MM.1S (cell line): ENCODE measurements at regions not wholly inside any gene's neighbourhood (a gene's known extent, or its start where the extent isn't known, plus 50 kb on each side); places are given as distances from the start of the nearest gene placed in this dataset.

ENCODE experiments used
- DNase-seq: peaks from one replicate; pipeline ENCODE4 v3.0.0-alpha.2; 2015
- H2AFZ ChIP-seq: fragments of 300-600 bp; sonication (generic); 2 replicates; pipeline ENCODE4 v1.6.0; 2016; ENCODE audit warnings: antibody characterized with exemption, low read length
- H3F3A ChIP-seq: fragments of 300-600 bp; sonication (generic); 2 replicates; pipeline ENCODE4 v1.6.1; 2016; ENCODE audit warnings: mild to moderate bottlenecking, antibody characterized with exemption, low read length, moderate library complexity, mixed read lengths; ENCODE audit not compliant: insufficient read depth
- H3K27ac ChIP-seq: fragments of 300-600 bp; sonication (generic); 2 replicates; pipeline ENCODE4 v1.5.1; 2016; ENCODE audit warnings: mild to moderate bottlenecking, low read length
- H3K27me3 ChIP-seq: fragments of 300-600 bp; sonication (generic); replicated peaks from 2 replicates; pipeline ENCODE4 v1.6.0; 2016; ENCODE audit warnings: low read length; ENCODE audit not compliant: insufficient read depth
- H3K36me3 ChIP-seq: fragments of 300-600 bp; sonication (generic); replicated peaks from 2 replicates; pipeline ENCODE4 v1.6.1; 2016; ENCODE audit warnings: mild to moderate bottlenecking, low read length, mixed read lengths; ENCODE audit not compliant: insufficient read depth
- H3K4me1 ChIP-seq: fragments of 300-600 bp; sonication (generic); 2 replicates; pipeline ENCODE4 v1.6.1; 2016; ENCODE audit warnings: low read length, mixed read lengths
- H3K4me2 ChIP-seq: fragments of 300-600 bp; sonication (generic); 2 replicates; pipeline ENCODE4 v1.6.0; 2016; ENCODE audit warnings: low read depth, low read length
- H3K4me3 ChIP-seq: fragments of 300-600 bp; sonication (generic); 2 replicates; pipeline ENCODE4 v1.5.1; 2016; ENCODE audit warnings: low read length, mixed read lengths
- H3K79me2 ChIP-seq: fragments of 300-600 bp; sonication (generic); 2 replicates; pipeline ENCODE4 v1.6.1; 2016; ENCODE audit warnings: mixed run types, low read length, mixed read lengths
- H3K9ac ChIP-seq: fragments of 300-600 bp; sonication (generic); 2 replicates; pipeline ENCODE4 v1.6.1; 2016; ENCODE audit warnings: low read length, mixed read lengths
- H3K9me2 ChIP-seq: fragments of 300-600 bp; sonication (generic); replicated peaks from 2 replicates; pipeline ENCODE4 v1.6.1; 2016; ENCODE audit warnings: mild to moderate bottlenecking, low read length, mixed read lengths; ENCODE audit not compliant: insufficient read depth
- H3K9me3 ChIP-seq: fragments of 300-600 bp; sonication (generic); replicated peaks from 2 replicates; pipeline ENCODE4 v1.6.1; 2016; ENCODE audit warnings: mild to moderate bottlenecking, low read length, mixed read lengths; ENCODE audit not compliant: insufficient read depth
- H4K20me1 ChIP-seq: fragments of 300-600 bp; sonication (generic); 2 replicates; pipeline ENCODE4 v1.6.1; 2016; ENCODE audit warnings: mild to moderate bottlenecking, low read length, moderate library complexity, mixed read lengths; ENCODE audit not compliant: insufficient read depth
- EZH2 ChIP-seq: fragments of 300-600 bp; sonication (generic); optimal IDR thresholded peaks from 2 replicates; pipeline ENCODE3; 2017; ENCODE audit warnings: low read depth, mild to moderate bottlenecking, antibody characterized with exemption, low read length, mixed read lengths
- EZH2phosphoT487 ChIP-seq: fragments of 300-600 bp; sonication (generic); IDR thresholded peaks from 2 replicates; pipeline ENCODE4 v1.6.1; 2018; ENCODE audit warnings: antibody characterized with exemption, low read length
- TF ChIP-seq, protein P1 (sequence below): fragments of 300-600 bp; sonication (generic); IDR thresholded peaks from 2 replicates; pipeline ENCODE4 v1.5.1; 2016; ENCODE audit warnings: antibody characterized with exemption, low read length, mixed read lengths

DNA sequence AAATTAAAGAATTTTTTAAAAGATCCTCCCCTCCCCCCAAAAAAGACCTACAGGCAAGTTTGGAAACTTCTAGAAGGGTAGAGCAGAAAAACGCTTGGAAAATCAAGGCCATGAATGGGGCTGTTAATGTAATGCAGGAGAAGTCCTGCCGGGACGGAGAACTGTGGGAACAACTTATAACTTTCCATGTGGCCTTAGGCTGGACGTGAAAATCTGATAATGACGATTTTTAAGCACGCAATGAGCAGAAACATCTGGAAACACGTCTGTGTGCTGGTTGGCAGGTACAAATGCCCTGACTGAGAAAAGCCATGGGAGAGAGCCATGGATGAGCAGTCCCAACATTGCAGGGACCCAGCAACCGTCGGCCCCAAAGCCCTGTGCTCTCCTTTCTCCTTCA lies 198.7 kb upstream of the RREB1 start:
- no peak for DNase-seq
- Histone ChIP-seq H4K20me1 (no peaks in the 10 kb centered on the region), H3K4me3 (no peak overlapping the region), H3K9me3 (no peaks in the 10 kb centered on the region), H3K4me1 (no peaks in the 10 kb centered on the region), H3K9me2 (no peaks in the 10 kb centered on the region), H3K27me3 (no peaks in the 10 kb centered on the region), H3K36me3 (no peaks in the 10 kb centered on the region), H3F3A (no peaks in the 10 kb centered on the region), H3K9ac (no peak overlapping the region), H3K79me2 (no peaks in the 10 kb centered on the region), H3K4me2 (no peak overlapping the region), H3K27ac (no peak overlapping the region), H2AFZ (no peak overlapping the region)
- no peak for TF ChIP-seq EZH2
- TF ChIP-seq EZH2phosphoT487: no peak
- TF ChIP-seq, protein P1, sequence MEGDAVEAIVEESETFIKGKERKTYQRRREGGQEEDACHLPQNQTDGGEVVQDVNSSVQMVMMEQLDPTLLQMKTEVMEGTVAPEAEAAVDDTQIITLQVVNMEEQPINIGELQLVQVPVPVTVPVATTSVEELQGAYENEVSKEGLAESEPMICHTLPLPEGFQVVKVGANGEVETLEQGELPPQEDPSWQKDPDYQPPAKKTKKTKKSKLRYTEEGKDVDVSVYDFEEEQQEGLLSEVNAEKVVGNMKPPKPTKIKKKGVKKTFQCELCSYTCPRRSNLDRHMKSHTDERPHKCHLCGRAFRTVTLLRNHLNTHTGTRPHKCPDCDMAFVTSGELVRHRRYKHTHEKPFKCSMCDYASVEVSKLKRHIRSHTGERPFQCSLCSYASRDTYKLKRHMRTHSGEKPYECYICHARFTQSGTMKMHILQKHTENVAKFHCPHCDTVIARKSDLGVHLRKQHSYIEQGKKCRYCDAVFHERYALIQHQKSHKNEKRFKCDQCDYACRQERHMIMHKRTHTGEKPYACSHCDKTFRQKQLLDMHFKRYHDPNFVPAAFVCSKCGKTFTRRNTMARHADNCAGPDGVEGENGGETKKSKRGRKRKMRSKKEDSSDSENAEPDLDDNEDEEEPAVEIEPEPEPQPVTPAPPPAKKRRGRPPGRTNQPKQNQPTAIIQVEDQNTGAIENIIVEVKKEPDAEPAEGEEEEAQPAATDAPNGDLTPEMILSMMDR: no peak

DNA sequence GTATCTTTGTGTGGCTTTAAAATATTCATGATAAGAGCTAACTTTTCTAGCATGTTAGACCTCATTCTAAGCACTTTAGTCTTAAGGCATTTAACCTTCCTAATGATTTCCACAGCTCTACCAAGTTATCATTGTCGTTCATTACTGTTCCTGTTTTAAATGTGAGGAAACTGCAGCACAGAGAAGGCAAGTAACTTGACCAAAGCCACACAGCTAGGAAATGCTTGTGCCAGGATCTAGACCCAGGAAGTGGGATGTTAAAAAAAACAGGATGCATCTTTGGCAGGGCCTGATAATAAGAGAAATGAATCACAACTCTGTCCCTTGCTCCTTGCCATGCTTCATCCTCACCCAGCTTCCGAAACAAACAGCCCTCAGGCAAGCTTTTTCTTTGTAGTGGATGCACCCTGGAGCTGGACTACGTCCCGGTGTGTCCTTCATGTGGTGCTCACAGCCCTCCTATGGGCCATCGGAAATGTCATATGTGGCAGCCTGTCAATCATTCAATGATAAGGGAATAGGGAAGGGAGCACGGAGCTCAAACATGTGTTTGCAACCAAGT lies 196.9 kb upstream of the RREB1 start:
- H3K79me2 ChIP-seq: no peaks in the 10 kb centered on the region
- no peak overlapping the region for H3K4me2 ChIP-seq
- no peak for DNase-seq
- no peaks in the 10 kb centered on the region for H3K27me3 ChIP-seq
- no peaks in the 10 kb centered on the region for H3K36me3 ChIP-seq
- H3K9ac ChIP-seq: no peak overlapping the region
- H3K27ac ChIP-seq: no peak overlapping the region
- no peaks in the 10 kb centered on the region for H3K4me1 ChIP-seq
- H3F3A ChIP-seq: no peaks in the 10 kb centered on the region
- H3K9me3 ChIP-seq: no peaks in the 10 kb centered on the region
- H3K4me3 ChIP-seq: no peak overlapping the region
- TF ChIP-seq EZH2phosphoT487 (no peak), EZH2 (no peak)
- no peaks in the 10 kb centered on the region for H4K20me1 ChIP-seq
- H2AFZ ChIP-seq: no peak overlapping the region
- H3K9me2 ChIP-seq: no peaks in the 10 kb centered on the region

DNA sequence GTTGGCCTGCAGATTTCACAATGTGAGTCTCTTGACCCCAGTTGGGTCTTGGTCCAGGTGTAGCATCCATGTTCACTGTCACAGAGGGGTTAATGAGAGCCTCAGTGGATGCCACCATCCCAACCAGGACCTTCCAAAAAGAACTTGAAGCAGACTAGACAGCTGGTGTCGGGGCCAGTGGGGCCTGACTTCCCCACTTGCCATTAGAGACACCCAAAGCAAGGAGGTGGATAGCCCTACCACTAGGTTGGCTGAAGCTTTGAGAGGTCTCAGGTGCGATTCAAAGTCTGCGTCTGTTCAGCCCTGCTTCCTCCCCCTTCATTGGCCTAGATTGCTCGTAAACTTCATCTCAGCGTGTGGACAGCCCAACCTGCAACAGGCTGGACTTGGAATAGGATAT lies 196.4 kb upstream of the RREB1 start:
- H3K9me3 ChIP-seq: no peaks in the 10 kb centered on the region
- no peak for DNase-seq
- H3K4me1 ChIP-seq: no peaks in the 10 kb centered on the region
- no peak overlapping the region for H3K4me2 ChIP-seq
- no peak overlapping the region for H3K9ac ChIP-seq
- no peaks in the 10 kb centered on the region for H4K20me1 ChIP-seq
- H3K27me3 ChIP-seq: no peaks in the 10 kb centered on the region
- no peak overlapping the region for H3K27ac ChIP-seq
- H2AFZ ChIP-seq: no peak overlapping the region
- H3K79me2 ChIP-seq: no peaks in the 10 kb centered on the region
- no peaks in the 10 kb centered on the region for H3F3A ChIP-seq
- H3K36me3 ChIP-seq: no peaks in the 10 kb centered on the region
- no peaks in the 10 kb centered on the region for H3K9me2 ChIP-seq
- TF ChIP-seq EZH2phosphoT487 (no peak), EZH2 (no peak)
- TF ChIP-seq, protein P1: no peak
- no peak overlapping the region for H3K4me3 ChIP-seq

DNA sequence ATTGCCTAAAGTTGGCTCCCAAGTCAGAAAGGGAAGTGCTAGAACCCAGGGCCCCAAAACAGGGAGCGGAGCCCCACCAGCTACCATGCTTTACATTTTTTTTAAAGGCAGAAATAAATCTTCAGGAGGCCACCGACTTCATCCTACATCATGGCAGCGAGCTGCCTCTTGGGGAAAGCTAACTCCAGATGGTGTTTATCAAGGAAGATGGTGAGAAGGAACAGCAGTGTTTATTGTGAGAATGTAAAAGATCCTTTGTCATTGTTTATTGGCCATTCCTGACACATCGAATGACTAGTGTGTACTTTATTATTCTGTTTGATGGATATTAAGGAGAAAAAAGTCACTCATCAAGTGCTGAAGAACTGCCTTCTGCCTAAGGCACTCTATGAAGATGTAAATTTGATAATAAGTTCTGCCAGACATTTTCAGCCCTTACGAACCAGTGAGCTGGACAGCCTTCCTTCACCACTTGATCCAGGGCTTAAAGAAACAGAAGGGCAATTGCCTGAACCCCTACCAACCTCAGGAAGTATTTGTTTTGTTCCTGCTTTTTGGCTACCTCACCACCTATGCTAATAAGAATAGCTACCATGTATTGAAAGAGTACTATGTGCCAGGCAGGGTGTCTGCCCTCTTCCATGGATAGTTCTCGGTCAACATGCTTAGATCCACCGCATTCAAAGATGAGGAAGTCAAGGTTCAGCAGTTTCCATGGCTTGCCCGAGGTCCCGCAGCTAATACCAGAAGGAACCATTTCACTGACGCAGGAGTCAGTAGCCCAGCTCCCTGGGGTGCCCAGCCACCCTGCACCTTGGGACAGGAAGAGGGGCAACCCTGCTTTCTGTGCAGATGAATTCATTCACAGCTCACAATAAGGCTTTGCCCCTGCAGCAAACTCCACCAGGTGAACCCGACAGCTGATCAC lies 194.7 kb upstream of the RREB1 start:
- TF ChIP-seq EZH2: no peak
- TF ChIP-seq, protein P1: no peak
- TF ChIP-seq EZH2phosphoT487: no peak
- H3K4me3 ChIP-seq: no peak overlapping the region

More for the DNA sequence above, 194.7 kb upstream of the RREB1 start:
- no peaks in the 10 kb centered on the region for H4K20me1 ChIP-seq
- no peaks in the 10 kb centered on the region for H3K4me1 ChIP-seq
- no peaks in the 10 kb centered on the region for H3K36me3 ChIP-seq
- no peak overlapping the region for H3K4me2 ChIP-seq
- H3K27ac ChIP-seq: no peak overlapping the region
- H3K9me2 ChIP-seq: no peaks in the 10 kb centered on the region
- H2AFZ ChIP-seq: no peak overlapping the region
- DNase-seq: no peak
- no peaks in the 10 kb centered on the region for H3F3A ChIP-seq
- no peaks in the 10 kb centered on the region for H3K79me2 ChIP-seq
- H3K27me3 ChIP-seq: no peaks in the 10 kb centered on the region
- H3K9ac ChIP-seq: no peak overlapping the region
- no peaks in the 10 kb centered on the region for H3K9me3 ChIP-seq
